ENCODE measurements at regions not wholly inside any gene's neighbourhood (a gene's known extent, or its start where the extent isn't known, plus 50 kb on each side); places are given as distances from the start of the nearest gene placed in this dataset.
"Not testable (repeated sequence)": the region's sequence is repeated elsewhere in the genome, so short reads cannot be mapped to it uniquely, and the experiment has no call there.

DNA sequence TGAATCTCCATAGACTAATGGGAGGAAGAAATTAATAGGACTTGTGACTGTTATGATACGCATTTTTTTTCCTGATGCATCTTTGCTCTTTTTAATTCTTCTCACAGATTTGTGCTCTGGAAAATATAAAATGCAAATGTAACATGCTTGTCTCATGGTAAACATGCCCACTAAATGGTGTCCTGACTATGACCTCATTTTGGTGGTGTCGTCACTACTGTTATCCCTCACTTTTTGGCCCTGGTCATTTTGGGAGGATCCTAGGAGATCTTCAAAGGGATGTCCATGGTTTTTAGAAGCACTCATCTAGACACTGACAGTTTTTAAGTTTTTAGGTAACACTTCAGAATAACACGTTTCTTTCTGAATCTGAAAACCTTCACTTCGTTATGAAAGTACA is 790.8 kb upstream of the FBXO33 start:
- H3K27ac ChIP-seq (ENCODE audit: low read length), result no peak overlapping the region
- H3K4me2 ChIP-seq (ENCODE audit: low read depth, low read length, poor library complexity, severe bottlenecking), result no peak overlapping the region
- no peaks in the 10 kb centered on the region for H3K4me1 ChIP-seq (ENCODE audit: low read length)
- H3K79me2 ChIP-seq (ENCODE audit: low read length), result no peaks in the 10 kb centered on the region
- peaks cover 48% of the 10 kb centered on the region for H3K9me3 ChIP-seq (ENCODE audit: low read length)
- no peaks in the 10 kb centered on the region for H3K36me3 ChIP-seq (ENCODE audit: insufficient read depth, low read length)
- no peak overlapping the region for H3K4me3 ChIP-seq (ENCODE audit: low read length)
- 0 out of 2 replicates have a peak, but pooled peaks cover 6% of the 10 kb centered on the region for H3K9me2 ChIP-seq (replicated peaks; ENCODE audit: insufficient read depth, low read length)
- DNase-seq, result no peak
- H3K27me3 ChIP-seq (ENCODE audit: low read length), result no peaks in the 10 kb centered on the region
- no peak overlapping the region for H2AFZ ChIP-seq (ENCODE audit: low read length)
- H3K9ac ChIP-seq (ENCODE audit: low read length), result no peak overlapping the region
- no peaks in the 10 kb centered on the region for H4K20me1 ChIP-seq (ENCODE audit: insufficient read depth, low read depth, low read length)

DNA sequence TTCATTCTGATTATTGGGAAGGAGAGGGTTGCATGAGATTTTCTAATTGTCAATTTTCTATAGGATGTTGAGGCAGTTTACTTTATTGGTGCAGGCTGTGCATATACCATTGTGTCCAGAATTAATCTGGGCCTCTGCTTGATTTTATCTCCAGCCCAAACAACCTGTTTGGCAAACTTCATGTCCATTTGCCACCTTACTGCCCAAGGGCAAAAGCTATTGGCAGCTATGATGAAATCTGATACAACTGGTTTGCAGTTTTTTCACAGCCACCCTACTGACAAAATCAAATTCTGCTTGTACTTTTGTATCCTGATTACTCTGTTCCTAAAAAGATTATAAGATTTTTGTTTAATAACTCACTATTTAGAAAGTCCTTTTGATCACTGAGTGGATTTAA is 789.2 kb upstream of the FBXO33 start:
- no peak overlapping the region for H3K4me2 ChIP-seq (ENCODE audit: low read depth, low read length, poor library complexity, severe bottlenecking)
- H3K9me3 ChIP-seq (ENCODE audit: low read length), result peaks cover 48% of the 10 kb centered on the region
- H3K9ac ChIP-seq (ENCODE audit: low read length), result no peak overlapping the region
- H3K27me3 ChIP-seq (ENCODE audit: low read length), result no peaks in the 10 kb centered on the region
- no peak for DNase-seq
- no peak overlapping the region for H3K27ac ChIP-seq (ENCODE audit: low read length)
- no peaks in the 10 kb centered on the region for H3K36me3 ChIP-seq (ENCODE audit: insufficient read depth, low read length)
- H2AFZ ChIP-seq (ENCODE audit: low read length), result no peak overlapping the region
- H3K4me3 ChIP-seq (ENCODE audit: low read length), result no peak overlapping the region
- no peaks in the 10 kb centered on the region for H4K20me1 ChIP-seq (ENCODE audit: insufficient read depth, low read depth, low read length)
- no peaks in the 10 kb centered on the region for H3K4me1 ChIP-seq (ENCODE audit: low read length)
- H3K79me2 ChIP-seq (ENCODE audit: low read length), result no peaks in the 10 kb centered on the region
- H3K9me2 ChIP-seq (replicated peaks; ENCODE audit: insufficient read depth, low read length), result 0 out of 2 replicates have a peak, but pooled peaks cover 6% of the 10 kb centered on the region

DNA sequence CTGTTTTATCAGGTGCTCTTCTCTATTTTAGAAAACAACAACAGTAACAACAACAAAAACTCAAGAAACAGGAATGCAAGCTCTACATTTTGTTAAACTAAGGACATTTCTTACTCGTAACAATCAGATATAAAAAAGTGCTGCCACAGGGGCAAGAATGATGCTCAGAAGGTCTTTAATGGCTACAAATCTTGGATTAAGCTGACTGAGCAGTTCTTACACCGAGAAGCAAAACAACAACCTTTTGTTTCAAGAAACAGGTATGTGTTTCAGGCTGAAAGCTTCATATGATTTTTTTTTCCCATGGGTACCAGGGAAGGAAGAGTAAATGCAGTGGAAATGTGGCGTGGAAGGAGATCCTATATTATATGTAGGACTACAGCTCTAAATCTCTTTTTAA is 786.8 kb upstream of the FBXO33 start:
- no peak overlapping the region for H3K27ac ChIP-seq (ENCODE audit: low read length)

DNA sequence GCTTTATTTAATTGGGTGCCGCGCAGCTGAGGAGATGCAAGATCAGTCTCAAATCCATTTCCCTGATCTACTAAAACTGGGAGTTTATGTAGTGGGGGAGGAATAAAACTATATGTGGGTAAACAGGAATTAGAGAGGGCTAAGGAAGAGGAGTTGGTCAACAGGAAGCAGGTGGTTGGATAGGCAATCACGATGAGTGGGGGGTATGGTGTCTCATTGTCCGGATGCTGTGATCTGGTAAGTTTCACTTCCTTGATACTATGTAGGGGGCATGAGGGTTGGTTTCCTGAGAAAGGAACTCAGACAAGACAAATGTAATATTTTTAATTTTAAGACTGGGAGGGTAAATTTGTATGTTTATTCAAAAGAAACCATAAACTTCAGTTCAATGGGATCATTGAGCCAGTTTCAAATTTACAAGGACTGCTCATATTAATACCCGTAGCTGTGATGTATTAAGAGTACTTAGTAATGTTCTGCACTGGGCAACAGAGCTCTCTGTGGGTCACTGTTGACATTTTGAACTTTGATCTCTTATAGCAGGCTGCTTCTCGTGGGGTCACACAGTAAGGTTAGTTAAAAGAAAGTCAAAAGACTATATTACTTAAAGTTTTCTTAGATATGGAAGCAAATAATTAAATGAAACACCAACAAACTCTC is 786.2 kb upstream of the FBXO33 start:
- Histone ChIP-seq H3K27ac (ENCODE audit: low read length) (no peak overlapping the region), H3K4me1 (ENCODE audit: low read length) (no peaks in the 10 kb centered on the region), H3K79me2 (ENCODE audit: low read length) (no peaks in the 10 kb centered on the region), H4K20me1 (ENCODE audit: insufficient read depth, low read depth, low read length) (no peaks in the 10 kb centered on the region), H3K9ac (ENCODE audit: low read length) (no peak overlapping the region), H3K27me3 (ENCODE audit: low read length) (no peaks in the 10 kb centered on the region), H3K9me3 (ENCODE audit: low read length) (peaks cover 63% of the 10 kb centered on the region), H3K36me3 (ENCODE audit: insufficient read depth, low read length) (no peaks in the 10 kb centered on the region), H2AFZ (ENCODE audit: low read length) (no peak overlapping the region), H3K4me3 (ENCODE audit: low read length) (no peak overlapping the region), H3K9me2 (replicated peaks; ENCODE audit: insufficient read depth, low read length) (no peaks in the 10 kb centered on the region), H3K4me2 (ENCODE audit: low read depth, low read length, poor library complexity, severe bottlenecking) (no peak overlapping the region)
- DNase-seq, result no peak

More for the DNA sequence above, 786.8 kb upstream of the FBXO33 start:
- H3K9me3 ChIP-seq (ENCODE audit: low read length), result peaks cover 60% of the 10 kb centered on the region
- no peak overlapping the region for H3K4me2 ChIP-seq (ENCODE audit: low read depth, low read length, poor library complexity, severe bottlenecking)
- H3K4me3 ChIP-seq (ENCODE audit: low read length), result no peak overlapping the region
- no peak overlapping the region for H2AFZ ChIP-seq (ENCODE audit: low read length)
- DNase-seq, result no peak
- H3K27me3 ChIP-seq (ENCODE audit: low read length), result no peaks in the 10 kb centered on the region
- no peaks in the 10 kb centered on the region for H4K20me1 ChIP-seq (ENCODE audit: insufficient read depth, low read depth, low read length)
- no peaks in the 10 kb centered on the region for H3K36me3 ChIP-seq (ENCODE audit: insufficient read depth, low read length)
- H3K4me1 ChIP-seq (ENCODE audit: low read length), result no peaks in the 10 kb centered on the region
- H3K9ac ChIP-seq (ENCODE audit: low read length), result no peak overlapping the region
- no peaks in the 10 kb centered on the region for H3K79me2 ChIP-seq (ENCODE audit: low read length)
- 0 out of 2 replicates have a peak, but pooled peaks cover 4% of the 10 kb centered on the region for H3K9me2 ChIP-seq (replicated peaks; ENCODE audit: insufficient read depth, low read length)

DNA sequence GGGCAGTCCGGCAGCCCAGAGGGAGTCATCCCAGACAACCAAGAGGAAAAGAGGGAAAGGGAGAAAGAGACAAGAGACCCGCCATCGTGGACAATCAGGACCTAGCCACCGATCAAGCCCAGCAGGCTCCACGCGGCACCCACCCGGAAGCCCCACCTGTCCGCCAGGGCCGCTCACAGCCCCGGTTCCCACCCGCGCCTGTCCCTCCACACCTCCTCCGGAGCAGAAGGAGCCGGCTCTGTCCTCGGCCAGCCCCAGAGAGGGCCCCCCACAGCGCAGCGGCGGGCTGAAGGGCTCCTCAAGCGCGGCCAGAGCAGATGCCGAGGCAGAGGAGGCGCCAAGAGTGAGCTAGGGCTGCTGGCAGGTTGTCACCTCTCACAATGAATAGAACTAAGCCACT is 784.7 kb upstream of the FBXO33 start:
- Histone ChIP-seq H4K20me1 (ENCODE audit: insufficient read depth, low read depth, low read length) (no peaks in the 10 kb centered on the region), H3K4me2 (ENCODE audit: low read depth, low read length, poor library complexity, severe bottlenecking) (no peak overlapping the region), H3K4me1 (ENCODE audit: low read length) (no peaks in the 10 kb centered on the region), H3K9me3 (ENCODE audit: low read length) (peaks cover 70% of the 10 kb centered on the region), H3K9ac (ENCODE audit: low read length) (no peak overlapping the region), H3K27me3 (ENCODE audit: low read length) (no peaks in the 10 kb centered on the region), H3K36me3 (ENCODE audit: insufficient read depth, low read length) (no peaks in the 10 kb centered on the region), H3K27ac (ENCODE audit: low read length) (no peak overlapping the region), H3K9me2 (replicated peaks; ENCODE audit: insufficient read depth, low read length) (no peaks in the 10 kb centered on the region), H3K79me2 (ENCODE audit: low read length) (no peaks in the 10 kb centered on the region), H2AFZ (ENCODE audit: low read length) (no peak overlapping the region), H3K4me3 (ENCODE audit: low read length) (no peak overlapping the region)
- no peak for DNase-seq

DNA sequence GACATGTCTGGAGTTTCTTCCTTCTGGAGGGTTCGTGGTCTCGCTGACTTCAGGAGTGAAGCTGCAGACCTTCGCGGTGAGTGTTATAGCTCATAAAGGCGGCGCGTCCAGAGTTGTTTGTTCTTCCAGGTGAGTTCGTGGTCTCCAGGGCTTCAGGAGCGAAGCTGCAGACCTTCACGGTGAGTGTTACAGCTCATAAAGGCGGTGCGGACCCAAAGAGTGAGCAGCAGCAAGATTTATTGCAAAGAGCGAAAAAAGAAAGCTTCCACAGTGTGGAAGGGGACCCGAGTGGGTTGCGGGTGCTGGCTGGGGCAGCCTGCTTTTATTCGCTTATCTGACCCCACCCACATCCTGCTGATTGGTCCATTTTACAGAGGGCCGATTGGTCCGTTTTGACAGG is 784.2 kb upstream of the FBXO33 start:
- H3K4me1 ChIP-seq (ENCODE audit: low read length); H3K4me3 ChIP-seq (ENCODE audit: low read length); H3K79me2 ChIP-seq (ENCODE audit: low read length); H3K9me2 ChIP-seq (replicated peaks; ENCODE audit: insufficient read depth, low read length); DNase-seq; H2AFZ ChIP-seq (ENCODE audit: low read length); H3K27me3 ChIP-seq (ENCODE audit: low read length); H3K36me3 ChIP-seq (ENCODE audit: insufficient read depth, low read length); H3K27ac ChIP-seq (ENCODE audit: low read length); H3K4me2 ChIP-seq (ENCODE audit: low read depth, low read length, poor library complexity, severe bottlenecking); H3K9ac ChIP-seq (ENCODE audit: low read length); H4K20me1 ChIP-seq (ENCODE audit: insufficient read depth, low read depth, low read length): not testable (repeated sequence)
- peaks cover 70% of the 10 kb centered on the region for H3K9me3 ChIP-seq (ENCODE audit: low read length)

DNA sequence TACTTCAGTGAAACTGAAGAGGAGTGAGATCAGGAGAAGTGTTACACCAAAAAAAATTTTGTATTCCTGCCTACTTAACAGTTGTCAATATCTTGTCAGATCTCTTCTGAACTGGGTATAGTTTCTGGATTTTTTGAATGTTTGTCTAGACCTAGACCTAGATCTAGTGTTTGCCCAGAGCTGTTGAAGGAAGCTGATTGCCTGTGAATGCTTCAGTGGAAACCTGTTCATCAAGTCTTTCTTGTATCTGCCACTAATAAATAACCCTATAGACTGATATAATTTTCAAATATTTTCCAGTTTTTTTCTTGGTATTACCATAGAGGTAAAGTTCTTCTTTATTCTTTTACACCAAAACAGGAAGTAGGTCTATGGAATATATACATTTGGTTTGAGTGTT is 781.5 kb upstream of the FBXO33 start:
- H3K27ac ChIP-seq (ENCODE audit: low read length), result no peak overlapping the region
- H3K9me3 ChIP-seq (ENCODE audit: low read length), result peaks cover 73% of the 10 kb centered on the region
- no peaks in the 10 kb centered on the region for H3K27me3 ChIP-seq (ENCODE audit: low read length)
- H3K4me2 ChIP-seq (ENCODE audit: low read depth, low read length, poor library complexity, severe bottlenecking), result no peak overlapping the region
- H3K4me1 ChIP-seq (ENCODE audit: low read length), result no peaks in the 10 kb centered on the region
- no peak overlapping the region for H3K9ac ChIP-seq (ENCODE audit: low read length)
- H4K20me1 ChIP-seq (ENCODE audit: insufficient read depth, low read depth, low read length), result no peaks in the 10 kb centered on the region
- no peaks in the 10 kb centered on the region for H3K36me3 ChIP-seq (ENCODE audit: insufficient read depth, low read length)
- no peak for DNase-seq
- H3K4me3 ChIP-seq (ENCODE audit: low read length), result no peak overlapping the region
- no peaks in the 10 kb centered on the region for H3K79me2 ChIP-seq (ENCODE audit: low read length)
- no peaks in the 10 kb centered on the region for H3K9me2 ChIP-seq (replicated peaks; ENCODE audit: insufficient read depth, low read length)
- H2AFZ ChIP-seq (ENCODE audit: low read length), result no peak overlapping the region

DNA sequence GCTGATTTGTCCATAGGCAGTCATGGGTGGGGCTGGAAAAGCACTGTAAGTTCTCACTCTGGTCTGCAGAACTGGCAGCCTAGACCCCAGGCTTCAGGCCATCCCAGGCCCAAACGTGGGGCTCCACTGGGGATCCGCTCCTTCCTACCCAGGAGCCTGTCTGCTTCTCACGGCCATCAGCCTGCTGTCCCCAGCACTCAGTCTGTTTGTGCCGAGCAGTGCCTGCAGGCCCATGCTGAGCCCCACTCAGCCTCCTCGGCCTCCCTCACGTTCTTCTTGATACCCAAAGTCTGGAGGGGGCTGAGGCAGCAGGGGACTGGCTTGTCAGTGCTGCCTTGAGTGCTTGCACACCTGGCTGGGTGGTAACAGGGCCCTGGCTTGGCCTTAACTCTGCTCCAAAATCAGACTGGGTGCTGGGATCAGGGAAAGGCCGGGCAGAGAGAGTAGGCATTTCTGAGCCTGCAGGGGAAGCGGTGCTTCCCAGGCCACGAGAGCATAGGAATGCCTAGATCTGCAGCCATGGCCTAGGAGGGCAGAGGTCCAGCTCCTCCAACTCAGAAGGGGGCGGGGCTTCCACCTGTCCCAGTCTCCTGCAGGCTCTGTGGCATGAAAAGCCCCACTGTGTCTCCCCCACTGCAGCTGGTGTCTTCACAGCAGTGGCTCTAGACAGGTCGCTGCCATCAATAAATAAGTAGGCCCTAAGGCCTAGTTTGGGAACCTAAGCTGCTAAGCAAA is 772.4 kb upstream of the FBXO33 start:
- H3K4me1 ChIP-seq (ENCODE audit: low read length), result no peaks in the 10 kb centered on the region
- no peak overlapping the region for H3K9ac ChIP-seq (ENCODE audit: low read length)
- H3K4me3 ChIP-seq (ENCODE audit: low read length), result no peak overlapping the region
- H3K4me2 ChIP-seq (ENCODE audit: low read depth, low read length, poor library complexity, severe bottlenecking), result no peak overlapping the region
- H3K79me2 ChIP-seq (ENCODE audit: low read length), result no peaks in the 10 kb centered on the region
- no peak overlapping the region for H2AFZ ChIP-seq (ENCODE audit: low read length)
- H3K27ac ChIP-seq (ENCODE audit: low read length), result no peak overlapping the region
- H3K9me2 ChIP-seq (replicated peaks; ENCODE audit: insufficient read depth, low read length), result no peaks in the 10 kb centered on the region
- H3K27me3 ChIP-seq (ENCODE audit: low read length), result no peaks in the 10 kb centered on the region
- H4K20me1 ChIP-seq (ENCODE audit: insufficient read depth, low read depth, low read length), result no peaks in the 10 kb centered on the region
- peaks cover 55% of the 10 kb centered on the region for H3K9me3 ChIP-seq (ENCODE audit: low read length)
- no peaks in the 10 kb centered on the region for H3K36me3 ChIP-seq (ENCODE audit: insufficient read depth, low read length)
- DNase-seq, result no peak

All from Karpas-422 (cell line).